ENCODE measurements at regions not wholly inside any gene's neighbourhood (a gene's known extent, or its start where the extent isn't known, plus 50 kb on each side); places are given as distances from the start of the nearest gene placed in this dataset.

DNA sequence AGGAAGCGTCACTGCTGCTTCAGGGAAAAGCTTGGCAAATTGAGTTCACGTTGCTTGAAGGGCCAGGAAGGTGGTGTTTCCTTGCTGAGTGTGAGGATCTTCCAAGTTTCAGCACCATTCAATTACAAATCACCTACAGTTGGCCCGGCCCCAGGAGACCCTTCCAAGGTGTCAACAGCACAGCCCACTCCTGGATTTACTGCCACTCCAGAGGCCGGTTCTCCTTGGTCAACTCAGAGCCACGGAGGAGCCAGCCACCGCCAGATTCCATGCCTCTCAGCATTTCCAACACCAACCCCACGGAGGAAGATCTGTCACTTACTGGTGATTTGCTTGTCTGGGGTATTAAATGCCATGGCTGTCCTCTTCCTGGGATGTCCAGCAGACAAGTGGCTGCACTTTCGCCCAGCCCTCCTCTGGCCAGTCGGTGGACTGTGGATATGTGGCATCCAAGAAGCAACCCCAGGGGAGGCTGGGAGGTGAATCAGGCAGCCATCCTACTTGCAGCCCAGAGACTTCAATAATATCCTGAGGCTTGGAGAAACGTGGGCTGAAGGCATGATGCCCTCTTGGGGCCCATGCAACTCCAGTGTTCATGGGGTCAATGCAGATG, 74.1 kb upstream of the SHANK2 start:
- H3K27ac ChIP-seq (replicated peaks) = no peak overlapping the region
- TF ChIP-seq POLR2AphosphoS5 (IDR thresholded peaks at IDR 0.05; ENCODE audit: low read depth) (no peak), SPI1 (IDR thresholded peaks at IDR 0.05; ENCODE audit: borderline replicate concordance, low read depth) (no peak), GABPA (IDR thresholded peaks at IDR 0.05; ENCODE audit: low read depth) (no peak)
- TF ChIP-seq, protein P1, sequence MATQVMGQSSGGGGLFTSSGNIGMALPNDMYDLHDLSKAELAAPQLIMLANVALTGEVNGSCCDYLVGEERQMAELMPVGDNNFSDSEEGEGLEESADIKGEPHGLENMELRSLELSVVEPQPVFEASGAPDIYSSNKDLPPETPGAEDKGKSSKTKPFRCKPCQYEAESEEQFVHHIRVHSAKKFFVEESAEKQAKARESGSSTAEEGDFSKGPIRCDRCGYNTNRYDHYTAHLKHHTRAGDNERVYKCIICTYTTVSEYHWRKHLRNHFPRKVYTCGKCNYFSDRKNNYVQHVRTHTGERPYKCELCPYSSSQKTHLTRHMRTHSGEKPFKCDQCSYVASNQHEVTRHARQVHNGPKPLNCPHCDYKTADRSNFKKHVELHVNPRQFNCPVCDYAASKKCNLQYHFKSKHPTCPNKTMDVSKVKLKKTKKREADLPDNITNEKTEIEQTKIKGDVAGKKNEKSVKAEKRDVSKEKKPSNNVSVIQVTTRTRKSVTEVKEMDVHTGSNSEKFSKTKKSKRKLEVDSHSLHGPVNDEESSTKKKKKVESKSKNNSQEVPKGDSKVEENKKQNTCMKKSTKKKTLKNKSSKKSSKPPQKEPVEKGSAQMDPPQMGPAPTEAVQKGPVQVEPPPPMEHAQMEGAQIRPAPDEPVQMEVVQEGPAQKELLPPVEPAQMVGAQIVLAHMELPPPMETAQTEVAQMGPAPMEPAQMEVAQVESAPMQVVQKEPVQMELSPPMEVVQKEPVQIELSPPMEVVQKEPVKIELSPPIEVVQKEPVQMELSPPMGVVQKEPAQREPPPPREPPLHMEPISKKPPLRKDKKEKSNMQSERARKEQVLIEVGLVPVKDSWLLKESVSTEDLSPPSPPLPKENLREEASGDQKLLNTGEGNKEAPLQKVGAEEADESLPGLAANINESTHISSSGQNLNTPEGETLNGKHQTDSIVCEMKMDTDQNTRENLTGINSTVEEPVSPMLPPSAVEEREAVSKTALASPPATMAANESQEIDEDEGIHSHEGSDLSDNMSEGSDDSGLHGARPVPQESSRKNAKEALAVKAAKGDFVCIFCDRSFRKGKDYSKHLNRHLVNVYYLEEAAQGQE (IDR thresholded peaks at IDR 0.05; ENCODE audit: insufficient replicate concordance, low read depth) = no peak
- TF ChIP-seq, protein P2, sequence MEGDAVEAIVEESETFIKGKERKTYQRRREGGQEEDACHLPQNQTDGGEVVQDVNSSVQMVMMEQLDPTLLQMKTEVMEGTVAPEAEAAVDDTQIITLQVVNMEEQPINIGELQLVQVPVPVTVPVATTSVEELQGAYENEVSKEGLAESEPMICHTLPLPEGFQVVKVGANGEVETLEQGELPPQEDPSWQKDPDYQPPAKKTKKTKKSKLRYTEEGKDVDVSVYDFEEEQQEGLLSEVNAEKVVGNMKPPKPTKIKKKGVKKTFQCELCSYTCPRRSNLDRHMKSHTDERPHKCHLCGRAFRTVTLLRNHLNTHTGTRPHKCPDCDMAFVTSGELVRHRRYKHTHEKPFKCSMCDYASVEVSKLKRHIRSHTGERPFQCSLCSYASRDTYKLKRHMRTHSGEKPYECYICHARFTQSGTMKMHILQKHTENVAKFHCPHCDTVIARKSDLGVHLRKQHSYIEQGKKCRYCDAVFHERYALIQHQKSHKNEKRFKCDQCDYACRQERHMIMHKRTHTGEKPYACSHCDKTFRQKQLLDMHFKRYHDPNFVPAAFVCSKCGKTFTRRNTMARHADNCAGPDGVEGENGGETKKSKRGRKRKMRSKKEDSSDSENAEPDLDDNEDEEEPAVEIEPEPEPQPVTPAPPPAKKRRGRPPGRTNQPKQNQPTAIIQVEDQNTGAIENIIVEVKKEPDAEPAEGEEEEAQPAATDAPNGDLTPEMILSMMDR (IDR thresholded peaks at IDR 0.05; ENCODE audit: insufficient read depth, low read length) = no peak
- no peak overlapping the region for H3K4me3 ChIP-seq (replicated peaks; ENCODE audit: insufficient read depth, low read length)
- H3K27me3 ChIP-seq (ENCODE audit: insufficient read depth, poor library complexity, severe bottlenecking) = no peaks in the 10 kb centered on the region
- DNase-seq (ENCODE audit: low read depth in 1 of 2, low spot score in 1 of 2) = no peak

DNA sequence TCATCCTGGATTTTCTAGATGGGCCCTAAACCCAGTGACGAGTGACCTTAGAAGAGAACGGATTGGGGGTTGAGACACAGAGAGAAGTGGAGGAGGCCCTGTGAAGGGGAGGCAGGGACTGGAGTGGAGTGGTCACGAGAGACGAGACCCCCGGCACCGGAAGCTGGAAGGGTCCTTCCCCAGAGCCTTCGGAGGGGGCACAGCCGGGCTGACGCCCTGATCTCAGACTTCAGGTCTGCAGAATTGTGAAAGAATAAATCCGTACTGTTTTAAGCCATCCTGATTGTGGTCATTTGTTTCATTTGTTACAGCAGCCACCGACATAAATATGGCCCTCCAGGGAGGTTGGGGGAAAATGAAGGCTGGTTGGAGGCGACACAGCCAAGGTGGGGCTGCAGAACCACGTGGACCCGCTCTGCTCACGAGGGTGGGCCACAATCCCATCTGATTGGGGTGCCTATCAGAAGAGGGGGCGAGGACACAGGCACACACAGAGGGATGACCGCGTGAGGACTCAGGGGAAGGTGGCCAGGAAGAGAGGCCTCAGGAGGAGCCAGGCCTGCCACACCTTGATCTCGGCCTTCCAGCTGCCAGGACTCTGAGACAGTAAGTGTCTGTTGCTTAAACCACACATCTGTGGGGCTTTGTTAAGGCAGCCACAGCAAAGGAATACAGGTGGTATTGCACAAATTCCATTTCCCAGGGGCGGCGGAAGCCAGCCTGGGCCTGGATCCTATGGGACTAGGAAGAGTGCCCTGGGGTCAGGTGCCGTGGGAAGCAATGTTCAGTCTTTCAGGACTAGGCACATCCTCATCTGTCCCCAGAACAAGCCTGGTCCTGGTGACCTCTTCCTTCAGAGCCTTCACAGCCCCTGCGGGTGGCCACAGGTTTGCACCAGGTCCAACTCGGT, 73.3 kb upstream of the SHANK2 start:
- no peaks in the 10 kb centered on the region for H3K27me3 ChIP-seq (ENCODE audit: insufficient read depth, poor library complexity, severe bottlenecking)
- no peak overlapping the region for H3K4me3 ChIP-seq (replicated peaks; ENCODE audit: insufficient read depth, low read length)
- no peak for DNase-seq (ENCODE audit: low read depth in 1 of 2, low spot score in 1 of 2)
- TF ChIP-seq GABPA (IDR thresholded peaks at IDR 0.05; ENCODE audit: low read depth) (no peak), SPI1 (IDR thresholded peaks at IDR 0.05; ENCODE audit: borderline replicate concordance, low read depth) (no peak), POLR2AphosphoS5 (IDR thresholded peaks at IDR 0.05; ENCODE audit: low read depth) (no peak)
- TF ChIP-seq, protein P2 (IDR thresholded peaks at IDR 0.05; ENCODE audit: insufficient read depth, low read length) = no peak
- TF ChIP-seq, protein P1 (IDR thresholded peaks at IDR 0.05; ENCODE audit: insufficient replicate concordance, low read depth) = no peak
- H3K27ac ChIP-seq (replicated peaks) = no peak overlapping the region

DNA sequence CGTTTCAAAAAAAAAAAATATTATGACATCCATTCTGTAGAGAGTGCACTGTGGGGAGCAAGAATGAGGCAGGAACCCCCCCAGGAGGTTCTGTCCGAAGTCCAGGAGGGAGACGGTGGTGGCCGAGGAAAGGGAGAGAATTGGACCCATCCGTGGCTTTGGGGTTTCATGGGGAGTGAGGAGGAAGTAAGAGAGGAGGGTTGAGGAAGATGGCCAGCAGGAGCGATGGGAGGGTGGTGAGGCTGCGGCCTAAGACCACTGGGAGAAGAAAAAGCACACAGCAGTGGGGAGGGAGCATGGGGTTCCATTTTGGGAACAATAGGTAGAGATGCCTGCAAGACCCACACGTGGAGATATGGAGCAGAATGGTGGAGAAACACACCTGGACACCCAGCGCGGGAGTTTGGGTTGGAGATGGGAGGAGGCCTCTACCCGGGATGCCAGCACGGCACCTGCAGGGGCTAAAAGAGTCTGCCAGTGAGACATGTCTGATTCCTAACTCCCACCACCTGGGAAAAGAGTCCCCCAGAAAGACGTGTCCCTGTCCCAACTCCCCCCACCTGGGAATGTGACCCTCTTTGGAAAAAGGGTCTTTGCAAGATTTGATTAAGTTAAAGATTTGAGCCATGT, 72.5 kb upstream of the SHANK2 start:
- DNase-seq (ENCODE audit: low read depth in 1 of 2, low spot score in 1 of 2) = no peak
- Histone ChIP-seq H3K27me3 (ENCODE audit: insufficient read depth, poor library complexity, severe bottlenecking) (no peaks in the 10 kb centered on the region), H3K27ac (replicated peaks) (no peak overlapping the region), H3K4me3 (replicated peaks; ENCODE audit: insufficient read depth, low read length) (no peak overlapping the region)
- TF ChIP-seq, protein P2 (IDR thresholded peaks at IDR 0.05; ENCODE audit: insufficient read depth, low read length) = no peak
- no peak for TF ChIP-seq SPI1 (IDR thresholded peaks at IDR 0.05; ENCODE audit: borderline replicate concordance, low read depth)
- TF ChIP-seq, protein P1 (IDR thresholded peaks at IDR 0.05; ENCODE audit: insufficient replicate concordance, low read depth) = no peak
- TF ChIP-seq POLR2AphosphoS5 (IDR thresholded peaks at IDR 0.05; ENCODE audit: low read depth) = no peak
- TF ChIP-seq GABPA (IDR thresholded peaks at IDR 0.05; ENCODE audit: low read depth) = no peak

All from HL-60 (cell line).